IPS-20b (cell line): ENCODE measurements at regions not wholly inside any gene's neighbourhood (a gene's known extent, or its start where the extent isn't known, plus 50 kb on each side); places are given as distances from the start of the nearest gene placed in this dataset.

Experiments
- H3K27ac ChIP-seq: one replicate; pipeline ENCODE4 v1.5.1; 2013; ENCODE audit warnings: low read length
- H3K27me3 ChIP-seq: 2 replicates; pipeline ENCODE4 v1.6.1; 2013; ENCODE audit warnings: mild to moderate bottlenecking, low read length, inconsistent platforms; ENCODE audit not compliant: insufficient read depth
- H3K36me3 ChIP-seq: 2 replicates; pipeline ENCODE4 v1.6.1; 2013; ENCODE audit warnings: low read depth, mild to moderate bottlenecking, inconsistent platforms, low read length, moderate library complexity; ENCODE audit not compliant: insufficient read depth
- H3K4me1 ChIP-seq: 2 replicates; pipeline ENCODE4 v1.6.1; 2013; ENCODE audit warnings: mild to moderate bottlenecking, control low read depth, inconsistent platforms, low read length, moderate library complexity; ENCODE audit not compliant: insufficient read depth
- H3K4me3 ChIP-seq: 2 replicates; pipeline ENCODE4 v1.5.1; 2013; ENCODE audit warnings: mild to moderate bottlenecking, low read length, inconsistent platforms
- H3K9ac ChIP-seq: 2 replicates; pipeline ENCODE4 v1.6.1; 2013; ENCODE audit warnings: low read depth, mild to moderate bottlenecking, inconsistent platforms, low read length, moderate library complexity
- H3K9me3 ChIP-seq: 2 replicates; pipeline ENCODE4 v1.6.1; 2013; ENCODE audit warnings: mild to moderate bottlenecking, low read depth, low read length, inconsistent platforms; ENCODE audit not compliant: insufficient read depth

GRCh38 chr7:126378642-126379041, 874.1 kb downstream of the GRM8 start:
- H3K9me3 ChIP-seq = no peaks in the 10 kb centered on the region
- H3K9ac ChIP-seq = no peak overlapping the region
- no peaks in the 10 kb centered on the region for H3K4me1 ChIP-seq
- H3K27me3 ChIP-seq = no peaks in the 10 kb centered on the region
- H3K36me3 ChIP-seq = no peaks in the 10 kb centered on the region
- no peak overlapping the region for H3K4me3 ChIP-seq
- H3K27ac ChIP-seq = no peak overlapping the region

- H3K27ac ChIP-seq = no peak overlapping the region
- H3K9ac ChIP-seq = no peak overlapping the region
- H3K27me3 ChIP-seq = no peaks in the 10 kb centered on the region
- H3K36me3 ChIP-seq = no peaks in the 10 kb centered on the region
- H3K4me3 ChIP-seq = no peak overlapping the region
- no peaks in the 10 kb centered on the region for H3K9me3 ChIP-seq
- no peaks in the 10 kb centered on the region for H3K4me1 ChIP-seq
Measured at GRCh38 chr7:126370038-126370668, 882.6 kb downstream of the GRM8 start.

- no peaks in the 10 kb centered on the region for H3K36me3 ChIP-seq
- no peaks in the 10 kb centered on the region for H3K9me3 ChIP-seq
- no peak overlapping the region for H3K4me3 ChIP-seq
- no peaks in the 10 kb centered on the region for H3K4me1 ChIP-seq
- no peak overlapping the region for H3K9ac ChIP-seq
- H3K27me3 ChIP-seq = no peaks in the 10 kb centered on the region
- no peak overlapping the region for H3K27ac ChIP-seq
Measured at GRCh38 chr7:126362746-126363145, 890.0 kb downstream of the GRM8 start.

- Histone ChIP-seq H3K4me1 (no peaks in the 10 kb centered on the region), H3K36me3 (no peaks in the 10 kb centered on the region), H3K9me3 (no peaks in the 10 kb centered on the region), H3K27me3 (no peaks in the 10 kb centered on the region), H3K4me3 (no peak overlapping the region), H3K27ac (no peak overlapping the region), H3K9ac (no peak overlapping the region)
Measured at GRCh38 chr7:126361183-126361582, 891.6 kb downstream of the GRM8 start.

- Histone ChIP-seq H3K4me1 (no peaks in the 10 kb centered on the region), H3K27me3 (no peaks in the 10 kb centered on the region), H3K4me3 (no peak overlapping the region)
Measured at GRCh38 chr7:126339813-126340212, 912.9 kb downstream of the GRM8 start.

GRCh38 chr7:126305671-126306070, 947.1 kb downstream of the GRM8 start:
- no peaks in the 10 kb centered on the region for H3K27me3 ChIP-seq
- H3K27ac ChIP-seq = no peak overlapping the region
- H3K4me1 ChIP-seq = no peaks in the 10 kb centered on the region
- H3K4me3 ChIP-seq = no peak overlapping the region
- no peak overlapping the region for H3K9ac ChIP-seq
- no peaks in the 10 kb centered on the region for H3K36me3 ChIP-seq
- H3K9me3 ChIP-seq = no peaks in the 10 kb centered on the region

More at GRCh38 chr7:126339813-126340212, 912.9 kb downstream of the GRM8 start:
- H3K36me3 ChIP-seq = no peaks in the 10 kb centered on the region
- H3K9ac ChIP-seq = no peak overlapping the region
- H3K9me3 ChIP-seq = no peaks in the 10 kb centered on the region
- no peak overlapping the region for H3K27ac ChIP-seq

- H3K9ac ChIP-seq = no peak overlapping the region
- H3K4me3 ChIP-seq = no peak overlapping the region
- no peaks in the 10 kb centered on the region for H3K27me3 ChIP-seq
- no peaks in the 10 kb centered on the region for H3K4me1 ChIP-seq
- H3K36me3 ChIP-seq = no peaks in the 10 kb centered on the region
- H3K9me3 ChIP-seq = no peaks in the 10 kb centered on the region
- H3K27ac ChIP-seq = no peak overlapping the region
Measured at GRCh38 chr7:126303926-126304325, 948.8 kb downstream of the GRM8 start.

- no peaks in the 10 kb centered on the region for H3K36me3 ChIP-seq
- no peak overlapping the region for H3K4me3 ChIP-seq
- no peaks in the 10 kb centered on the region for H3K9me3 ChIP-seq
- H3K4me1 ChIP-seq = no peaks in the 10 kb centered on the region
- H3K27me3 ChIP-seq = no peaks in the 10 kb centered on the region
- no peak overlapping the region for H3K9ac ChIP-seq
- H3K27ac ChIP-seq = no peak overlapping the region
Measured at GRCh38 chr7:126302639-126303038, 950.1 kb downstream of the GRM8 start.

- Histone ChIP-seq H3K4me3 (no peak overlapping the region), H3K4me1 (no peaks in the 10 kb centered on the region), H3K9me3 (no peaks in the 10 kb centered on the region), H3K27me3 (no peaks in the 10 kb centered on the region), H3K27ac (no peak overlapping the region), H3K9ac (no peak overlapping the region), H3K36me3 (no peaks in the 10 kb centered on the region)
Measured at GRCh38 chr7:126286317-126286716, 966.4 kb downstream of the GRM8 start.

- H3K4me1 ChIP-seq = no peaks in the 10 kb centered on the region
Measured at GRCh38 chr7:126236261-126236660, 1016.5 kb downstream of the GRM8 start.

GRCh38 chr7:126228356-126229061, 1024.2 kb downstream of the GRM8 start:
- Histone ChIP-seq H3K9ac (no peak overlapping the region), H3K27me3 (peaks cover 3% of the 10 kb centered on the region; the same call in 1 of the 2 replicates), H3K27ac (no peak overlapping the region), H3K36me3 (no peaks in the 10 kb centered on the region), H3K9me3 (no peaks in the 10 kb centered on the region), H3K4me3 (no peak overlapping the region), H3K4me1 (no peaks in the 10 kb centered on the region)

More at GRCh38 chr7:126236261-126236660, 1016.5 kb downstream of the GRM8 start:
- H3K27ac ChIP-seq = no peak overlapping the region
- H3K36me3 ChIP-seq = no peaks in the 10 kb centered on the region
- H3K4me3 ChIP-seq = no peak overlapping the region
- H3K9me3 ChIP-seq = no peaks in the 10 kb centered on the region; the same call in 1 of the 2 replicates
- peaks cover 9% of the 10 kb centered on the region; the same call in 1 of the 2 replicates for H3K27me3 ChIP-seq
- H3K9ac ChIP-seq = no peak overlapping the region

GRCh38 chr7:126227643-126228042, 1025.1 kb downstream of the GRM8 start:
- no peak overlapping the region for H3K4me3 ChIP-seq
- no peaks in the 10 kb centered on the region for H3K36me3 ChIP-seq
- no peaks in the 10 kb centered on the region for H3K4me1 ChIP-seq
- no peaks in the 10 kb centered on the region; the same call in 1 of the 2 replicates for H3K27me3 ChIP-seq
- no peak overlapping the region for H3K9ac ChIP-seq
- H3K27ac ChIP-seq = no peak overlapping the region
- H3K9me3 ChIP-seq = no peaks in the 10 kb centered on the region
